ENCODE measurements at regions not wholly inside any gene's neighbourhood (a gene's known extent, or its start where the extent isn't known, plus 50 kb on each side); places are given as distances from the start of the nearest gene placed in this dataset.

- no peak for ATAC-seq (ENCODE audit: low FRiP score)
- TF ChIP-seq CTCF (IDR thresholded peaks at IDR 0.05): no peak
These were observed 202.9 kb upstream of the RAD23B start for GRCh38 chr9:107080130-107080529.

GRCh38 chr9:107086460-107086859, 196.6 kb upstream of the RAD23B start:
- TF ChIP-seq CTCF (IDR thresholded peaks at IDR 0.05): no peak
- DNase-seq (ENCODE audit: low spot score) (no peak), ATAC-seq (ENCODE audit: low FRiP score) (no peak)

More at GRCh38 chr9:107080130-107080529, 202.9 kb upstream of the RAD23B start:
- DNase-seq (ENCODE audit: low spot score): no peak

- no peak for ATAC-seq (ENCODE audit: low FRiP score)
These were observed 195.9 kb upstream of the RAD23B start for GRCh38 chr9:107087222-107087621.

GRCh38 chr9:107090218-107090617, 192.9 kb upstream of the RAD23B start:
- DNase-seq (ENCODE audit: low spot score): no peak
- no peak for TF ChIP-seq CTCF (IDR thresholded peaks at IDR 0.05)
- ATAC-seq (ENCODE audit: low FRiP score): no peak

More at GRCh38 chr9:107087222-107087621, 195.9 kb upstream of the RAD23B start:
- no peak for TF ChIP-seq CTCF (IDR thresholded peaks at IDR 0.05)
- no peak for DNase-seq (ENCODE audit: low spot score)

- no peak for TF ChIP-seq CTCF (IDR thresholded peaks at IDR 0.05)
- ATAC-seq (ENCODE audit: low FRiP score): no peak
- DNase-seq (ENCODE audit: low spot score): no peak
These were observed 189.6 kb upstream of the RAD23B start for GRCh38 chr9:107093365-107094060.

- DNase-seq (ENCODE audit: low spot score): no peak
- TF ChIP-seq CTCF (IDR thresholded peaks at IDR 0.05): no peak
- ATAC-seq (ENCODE audit: low FRiP score): no peak
These were observed 188.7 kb upstream of the RAD23B start for GRCh38 chr9:107094370-107094769.

GRCh38 chr9:107100591-107100990, 182.5 kb upstream of the RAD23B start:
- DNase-seq (ENCODE audit: low spot score): no peak
- no peak for ATAC-seq (ENCODE audit: low FRiP score)
- TF ChIP-seq CTCF (IDR thresholded peaks at IDR 0.05): no peak
